Endothelial cell (in vitro differentiated cells): ENCODE measurements at regions not wholly inside any gene's neighbourhood (a gene's known extent, or its start where the extent isn't known, plus 50 kb on each side); places are given as distances from the start of the nearest gene placed in this dataset.

ENCODE experiments used
- DNase-seq: peaks from one replicate; pipeline ENCODE4 v3.0.0; 2021; ENCODE audit warnings: low spot score
- H3K27ac Mint-ChIP-seq: one replicate; pipeline ENCODE4 v1.8.0; 2021; ENCODE audit warnings: mixed read lengths, inconsistent platforms; ENCODE audit not compliant: unreplicated experiment
- H3K27me3 Mint-ChIP-seq: one replicate; pipeline ENCODE4 v1.8.0; 2021; ENCODE audit warnings: mild to moderate bottlenecking, moderate library complexity, mixed read lengths, inconsistent platforms; ENCODE audit not compliant: unreplicated experiment
- H3K36me3 Mint-ChIP-seq: one replicate; pipeline ENCODE4 v1.8.0; 2021; ENCODE audit warnings: mild to moderate bottlenecking, low read depth, mixed read lengths, inconsistent platforms; ENCODE audit not compliant: unreplicated experiment
- H3K4me1 Mint-ChIP-seq: one replicate; pipeline ENCODE4 v1.8.0; 2021; ENCODE audit warnings: mild to moderate bottlenecking, mixed read lengths, inconsistent platforms; ENCODE audit not compliant: unreplicated experiment
- H3K4me3 Mint-ChIP-seq: one replicate; pipeline ENCODE4 v1.8.0; 2021; ENCODE audit warnings: mild to moderate bottlenecking, mixed read lengths, inconsistent platforms; ENCODE audit not compliant: unreplicated experiment
- H3K9me3 Mint-ChIP-seq: one replicate; pipeline ENCODE4 v1.8.0; 2021; ENCODE audit warnings: mixed read lengths, inconsistent platforms; ENCODE audit not compliant: unreplicated experiment
- CTCF ChIP-seq: fragments of 200-600 bp; sonication (generic); IDR thresholded peaks from one replicate; pipeline ENCODE4 v1.5.0; 2021; ENCODE audit warnings: antibody characterized with exemption; ENCODE audit not compliant: unreplicated experiment

GRCh38 chr3:31193429-31193828 lies 299.0 kb upstream of the GADL1 start:
- H3K9me3 Mint-ChIP-seq = no peaks in the 10 kb centered on the region
- no peaks in the 10 kb centered on the region for H3K27me3 Mint-ChIP-seq
- no peaks in the 10 kb centered on the region for H3K36me3 Mint-ChIP-seq
- H3K27ac Mint-ChIP-seq = no peak overlapping the region
- TF ChIP-seq CTCF = no peak
- DNase-seq = no peak
- H3K4me1 Mint-ChIP-seq = peaks cover 21% of the 10 kb centered on the region
- no peak overlapping the region for H3K4me3 Mint-ChIP-seq

GRCh38 chr3:31193871-31194270 lies 299.4 kb upstream of the GADL1 start:
- no peaks in the 10 kb centered on the region for H3K27me3 Mint-ChIP-seq
- H3K9me3 Mint-ChIP-seq = no peaks in the 10 kb centered on the region
- H3K4me3 Mint-ChIP-seq = no peak overlapping the region
- no peak for DNase-seq
- peaks cover 21% of the 10 kb centered on the region for H3K4me1 Mint-ChIP-seq
- no peak overlapping the region for H3K27ac Mint-ChIP-seq
- TF ChIP-seq CTCF = no peak
- H3K36me3 Mint-ChIP-seq = no peaks in the 10 kb centered on the region

GRCh38 chr3:31196261-31196660 lies 301.8 kb upstream of the GADL1 start:
- Mint-ChIP-seq H3K4me1 (peaks cover 21% of the 10 kb centered on the region), H3K27ac (no peak overlapping the region), H3K36me3 (no peaks in the 10 kb centered on the region), H3K9me3 (no peaks in the 10 kb centered on the region), H3K27me3 (no peaks in the 10 kb centered on the region), H3K4me3 (no peak overlapping the region)
- DNase-seq = no peak
- no peak for TF ChIP-seq CTCF

- H3K27ac Mint-ChIP-seq = no peak overlapping the region
- H3K4me3 Mint-ChIP-seq = no peak overlapping the region
- H3K36me3 Mint-ChIP-seq = no peaks in the 10 kb centered on the region
- no peaks in the 10 kb centered on the region for H3K27me3 Mint-ChIP-seq
- DNase-seq = no peak
- TF ChIP-seq CTCF = no peak
- H3K4me1 Mint-ChIP-seq = peaks cover 20% of the 10 kb centered on the region
- H3K9me3 Mint-ChIP-seq = no peaks in the 10 kb centered on the region
Measured at GRCh38 chr3:31196881-31197364, 302.5 kb upstream of the GADL1 start.

- TF ChIP-seq CTCF = no peak
- Mint-ChIP-seq H3K4me3 (no peak overlapping the region), H3K4me1 (peaks cover 17% of the 10 kb centered on the region), H3K27ac (no peak overlapping the region), H3K9me3 (no peaks in the 10 kb centered on the region), H3K27me3 (no peaks in the 10 kb centered on the region), H3K36me3 (no peaks in the 10 kb centered on the region)
- DNase-seq = no peak
Measured at GRCh38 chr3:31197941-31198340, 303.5 kb upstream of the GADL1 start.
